ENCODE measurements at regions not wholly inside any gene's neighbourhood (a gene's known extent, or its start where the extent isn't known, plus 50 kb on each side); places are given as distances from the start of the nearest gene placed in this dataset.

GRCh38 chr2:221848286-221848685 lies 276.2 kb upstream of the EPHA4 start (continued):
- TF ChIP-seq KLF15 (CRISPR knock-in tag; IDR thresholded peaks at IDR 0.05; ENCODE audit: borderline replicate concordance) (no peak), ARID3A (IDR thresholded peaks at IDR 0.05; ENCODE audit: low read depth, low read length) (no peak), ZBTB49 (CRISPR knock-in tag; IDR thresholded peaks at IDR 0.05; ENCODE audit: borderline replicate concordance) (no peak)

- Histone ChIP-seq H2AFZ (ENCODE audit: low read length) (no peak overlapping the region), H4K20me1 (ENCODE audit: insufficient read depth, low read length) (no peaks in the 10 kb centered on the region), H3K36me3 (replicated peaks in 1 of 2; ENCODE audit: control insufficient read depth in 1 of 2, insufficient read depth in 2 of 2, low read length in 2 of 2) (no peaks in the 10 kb centered on the region), H3K4me1 (ENCODE audit: insufficient read depth, low read length) (no peaks in the 10 kb centered on the region), H3K27me3 (ENCODE audit: control insufficient read depth in 1 of 2, insufficient read depth in 2 of 2, low read length in 2 of 2) (no peaks in the 10 kb centered on the region), H3K27ac (ENCODE audit: extremely low read length, insufficient read depth, low read length) (no peak overlapping the region), H3K79me2 (ENCODE audit: insufficient read depth, low read length) (no peaks in the 10 kb centered on the region), H3K9ac (ENCODE audit: insufficient read depth, low read depth, low read length) (no peak overlapping the region), H3K4me3 (replicated peaks in 1 of 3; ENCODE audit: insufficient read depth in 1 of 3, low read depth in 2 of 3, low read length in 3 of 3) (no peak overlapping the region), H3K4me2 (ENCODE audit: low read depth, low read length) (no peak overlapping the region), H3K9me3 (ENCODE audit: low read length) (peaks cover 15% of the 10 kb centered on the region)
- ChIA-PET CTCF (ENCODE audit: low intra/inter-chr PET ratio, low total read pairs) (no interaction called here), POLR2A (no interaction called here)
- no TSS peak for BruUV-seq (replicated peaks)
- no peak for FAIRE-seq
- no peak for DNase-seq (ENCODE audit: low spot score)
- TF ChIP-seq ZNF543 (CRISPR knock-in tag; IDR thresholded peaks at IDR 0.05) (no peak), ZNF138 (CRISPR knock-in tag; IDR thresholded peaks at IDR 0.05; ENCODE audit: low read depth) (no peak), IRF2 (CRISPR knock-in tag; IDR thresholded peaks at IDR 0.05) (no peak), DBP (CRISPR knock-in tag; IDR thresholded peaks at IDR 0.05; ENCODE audit: not compliant biosample characterization) (no peak), ZNF564 (CRISPR knock-in tag; IDR thresholded peaks at IDR 0.05) (no peak), JUN (CRISPR knock-in tag; IDR thresholded peaks at IDR 0.05) (no peak), FOXK1 (CRISPR knock-in tag; IDR thresholded peaks at IDR 0.05; ENCODE audit: borderline replicate concordance, low read depth) (no peak), NFE2L1 (CRISPR knock-in tag; IDR thresholded peaks at IDR 0.05; ENCODE audit: borderline replicate concordance) (no peak), HNRNPL (IDR thresholded peaks at IDR 0.05; ENCODE audit: low read depth, low read length) (no peak), DR1 (CRISPR knock-in tag; IDR thresholded peaks at IDR 0.05) (no peak), ZNF180 (CRISPR knock-in tag; IDR thresholded peaks at IDR 0.05; ENCODE audit: borderline replicate concordance, low read depth) (no peak), ZNF10 (CRISPR knock-in tag; IDR thresholded peaks at IDR 0.05; ENCODE audit: borderline replicate concordance, low read depth) (no peak), HMG20B (CRISPR knock-in tag; conservative IDR thresholded peaks at IDR 0.05) (no peak), JDP2 (CRISPR knock-in tag; IDR thresholded peaks at IDR 0.05; ENCODE audit: borderline replicate concordance) (no peak), PAX8 (CRISPR knock-in tag; IDR thresholded peaks at IDR 0.05; ENCODE audit: borderline replicate concordance) (no peak)
- in situ Hi-C loops (cut with HindIII; ENCODE audit: extremely low pct_ligation_motif_present, low pct_unique_long_range_greater_than_20kb), result no loop called here
- WGBS (ENCODE audit: low lambda C conversion rate), result 3% methylated on average over 2 of the region's 2 CpGs
- no peak for ATAC-seq
- intact Hi-C loops (cut with micrococcal nuclease; ENCODE audit: unreplicated experiment), result no loop called here
These were observed 272.9 kb upstream of the EPHA4 start for GRCh38 chr2:221845021-221845365.

Measured in HepG2 (cell line).